LNCaP clone FGC (cell line): ENCODE measurements at regions not wholly inside any gene's neighbourhood (a gene's known extent, or its start where the extent isn't known, plus 50 kb on each side); places are given as distances from the start of the nearest gene placed in this dataset.

ENCODE experiments used
- DNase-seq: peaks from one replicate; pipeline ENCODE4 v3.0.0-alpha.2; 2011; ENCODE audit warnings: low read depth
- H3K4me3 ChIP-seq: 2 replicates; pipeline ENCODE4 v1.5.1; 2011; ENCODE audit warnings: mild to moderate bottlenecking, low read depth, low read length, control low read depth
- TF ChIP-seq, protein P1 (sequence below): IDR thresholded peaks from 2 replicates; pipeline ENCODE4 v1.5.1; 2012; ENCODE audit warnings: mild to moderate bottlenecking; ENCODE audit not compliant: control insufficient read depth, insufficient read depth; ENCODE audit errors: extremely low read depth

DNA sequence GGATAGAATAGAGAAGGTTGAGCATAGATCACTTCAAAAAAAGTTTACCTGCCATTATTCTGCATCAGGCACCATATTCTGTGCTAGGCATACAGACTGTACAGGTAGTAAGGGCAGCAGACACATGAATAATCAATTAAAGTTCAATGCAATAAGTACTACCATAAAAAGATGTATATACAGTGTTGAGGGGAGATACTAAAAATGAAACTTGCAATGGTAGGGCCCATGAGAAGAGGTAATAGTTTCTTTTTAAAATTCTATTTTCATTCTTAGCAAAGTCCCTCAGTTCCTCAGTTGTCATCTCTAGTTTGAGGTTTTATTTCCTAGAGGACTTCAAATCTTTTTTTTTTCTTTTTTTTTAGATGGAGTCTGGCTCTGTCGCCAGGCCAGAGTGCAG, 819.9 kb downstream of the FAM181B start:
- TF ChIP-seq, protein P1, sequence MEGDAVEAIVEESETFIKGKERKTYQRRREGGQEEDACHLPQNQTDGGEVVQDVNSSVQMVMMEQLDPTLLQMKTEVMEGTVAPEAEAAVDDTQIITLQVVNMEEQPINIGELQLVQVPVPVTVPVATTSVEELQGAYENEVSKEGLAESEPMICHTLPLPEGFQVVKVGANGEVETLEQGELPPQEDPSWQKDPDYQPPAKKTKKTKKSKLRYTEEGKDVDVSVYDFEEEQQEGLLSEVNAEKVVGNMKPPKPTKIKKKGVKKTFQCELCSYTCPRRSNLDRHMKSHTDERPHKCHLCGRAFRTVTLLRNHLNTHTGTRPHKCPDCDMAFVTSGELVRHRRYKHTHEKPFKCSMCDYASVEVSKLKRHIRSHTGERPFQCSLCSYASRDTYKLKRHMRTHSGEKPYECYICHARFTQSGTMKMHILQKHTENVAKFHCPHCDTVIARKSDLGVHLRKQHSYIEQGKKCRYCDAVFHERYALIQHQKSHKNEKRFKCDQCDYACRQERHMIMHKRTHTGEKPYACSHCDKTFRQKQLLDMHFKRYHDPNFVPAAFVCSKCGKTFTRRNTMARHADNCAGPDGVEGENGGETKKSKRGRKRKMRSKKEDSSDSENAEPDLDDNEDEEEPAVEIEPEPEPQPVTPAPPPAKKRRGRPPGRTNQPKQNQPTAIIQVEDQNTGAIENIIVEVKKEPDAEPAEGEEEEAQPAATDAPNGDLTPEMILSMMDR: no peak
- no peak for DNase-seq
- H3K4me3 ChIP-seq: no peak overlapping the region

GRCh38 chr11:81907996-81908395, 825.7 kb downstream of the FAM181B start:
- no peak for DNase-seq
- TF ChIP-seq, protein P1: no peak
- no peak overlapping the region for H3K4me3 ChIP-seq

GRCh38 chr11:81899156-81899555, 834.5 kb downstream of the FAM181B start:
- no peak for DNase-seq
- H3K4me3 ChIP-seq: no peak overlapping the region
- TF ChIP-seq, protein P1: no peak

DNA sequence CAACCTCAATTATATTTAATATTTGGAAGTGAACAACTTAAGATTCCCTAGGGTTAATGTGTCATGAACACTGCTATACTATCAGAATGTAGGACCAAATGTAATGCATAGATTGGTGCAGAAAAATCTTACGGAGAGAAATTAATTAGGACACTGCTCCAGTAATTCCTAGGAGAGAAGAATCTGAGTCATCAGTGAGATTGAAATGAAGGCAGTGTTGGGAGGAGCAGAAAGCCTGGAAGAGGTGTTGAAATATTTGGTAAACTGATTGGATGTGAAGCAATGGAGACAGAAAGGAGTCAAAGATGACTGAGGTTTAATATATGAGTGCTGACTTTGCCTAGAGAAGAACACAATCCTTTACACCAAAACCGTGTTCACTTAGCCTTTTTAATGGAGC, 836.0 kb downstream of the FAM181B start:
- no peak for DNase-seq
- H3K4me3 ChIP-seq: no peak overlapping the region
- TF ChIP-seq, protein P1: no peak

- no peak overlapping the region for H3K4me3 ChIP-seq
- TF ChIP-seq, protein P1: no peak
- no peak for DNase-seq
Measured at GRCh38 chr11:81895258-81895657, 838.4 kb downstream of the FAM181B start.

DNA sequence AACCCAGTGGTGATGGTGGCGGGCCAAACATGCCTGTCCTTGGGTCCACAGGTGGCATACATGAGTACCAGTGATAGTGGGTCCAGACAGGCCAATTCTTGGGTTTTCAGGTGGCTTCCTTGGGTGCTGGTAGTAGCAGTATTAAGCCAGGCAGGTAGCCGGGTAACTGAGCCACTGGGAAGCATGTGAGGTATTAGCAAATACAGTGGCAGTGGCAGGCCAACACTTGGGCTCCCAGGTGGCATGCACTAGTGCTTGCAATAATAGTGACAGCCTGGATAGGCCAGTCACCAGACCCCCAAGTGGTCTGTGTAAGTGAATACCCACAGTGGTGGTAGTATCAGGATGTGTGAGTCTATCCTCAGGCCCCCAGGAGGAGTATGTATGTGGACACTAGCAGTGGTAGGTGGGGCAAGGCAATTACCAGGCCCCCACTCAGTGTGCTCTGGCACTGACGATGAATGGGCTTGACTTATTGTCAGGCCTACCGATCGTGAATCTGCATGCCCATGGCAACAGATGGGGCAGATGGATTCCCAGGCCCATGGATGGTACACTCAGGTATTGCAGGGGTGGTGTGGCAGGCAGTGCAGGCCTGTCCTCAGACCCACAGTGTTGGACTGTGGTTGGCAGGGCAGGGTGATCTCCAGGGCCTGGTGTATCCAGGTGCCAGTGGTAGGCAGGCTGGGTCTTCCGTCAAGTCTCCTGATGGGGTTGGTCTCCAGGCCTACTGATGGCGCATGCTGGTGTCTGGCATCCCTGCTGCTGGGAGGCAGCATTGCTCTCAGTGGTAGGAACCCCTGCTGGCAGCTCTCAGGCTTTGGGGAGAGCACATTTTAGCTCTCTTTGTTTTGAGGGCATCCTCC, 840.7 kb downstream of the FAM181B start:
- DNase-seq: no peak
- no peak overlapping the region for H3K4me3 ChIP-seq
- TF ChIP-seq, protein P1: no peak

GRCh38 chr11:81888391-81888790, 845.3 kb downstream of the FAM181B start:
- TF ChIP-seq, protein P1: no peak
- no peak for DNase-seq
- no peak overlapping the region for H3K4me3 ChIP-seq
